ENCODE measurements at regions not wholly inside any gene's neighbourhood (a gene's known extent, or its start where the extent isn't known, plus 50 kb on each side); places are given as distances from the start of the nearest gene placed in this dataset.

- DNase-seq = no peak
These were observed 378.3 kb downstream of the MTRR start for GRCh38 chr5:8247049-8247899.

GRCh38 chr5:8253376-8253775 lies 384.4 kb downstream of the MTRR start:
- DNase-seq = no peak

- no peak for DNase-seq
These were observed 385.7 kb downstream of the MTRR start for GRCh38 chr5:8254674-8255073.

GRCh38 chr5:8258801-8259200 lies 389.9 kb downstream of the MTRR start:
- DNase-seq = no peak

GRCh38 chr5:8270246-8270645 lies 401.3 kb downstream of the MTRR start:
- DNase-seq = no peak

GRCh38 chr5:8280711-8281363 lies 411.9 kb downstream of the MTRR start:
- no peak for DNase-seq

GRCh38 chr5:8288334-8288733 lies 419.4 kb downstream of the MTRR start:
- DNase-seq = no peak

- DNase-seq = no peak
These were observed 420.1 kb downstream of the MTRR start for GRCh38 chr5:8288897-8289516.

- no peak for DNase-seq
These were observed 420.8 kb downstream of the MTRR start for GRCh38 chr5:8289779-8290178.

- DNase-seq = no peak
These were observed 421.8 kb downstream of the MTRR start for GRCh38 chr5:8290721-8291120.

GRCh38 chr5:8291641-8292040 lies 422.7 kb downstream of the MTRR start:
- no peak for DNase-seq

GRCh38 chr5:8295141-8295540 lies 426.2 kb downstream of the MTRR start:
- no peak for DNase-seq

- DNase-seq = no peak
These were observed 430.8 kb downstream of the MTRR start for GRCh38 chr5:8299716-8300115.

- no peak for DNase-seq
These were observed 435.4 kb downstream of the MTRR start for GRCh38 chr5:8304341-8304740.

GRCh38 chr5:8306288-8306896 lies 437.4 kb downstream of the MTRR start:
- DNase-seq = no peak

GRCh38 chr5:8314965-8315364 lies 446.0 kb downstream of the MTRR start:
- DNase-seq = no peak

GRCh38 chr5:8316608-8317280 lies 447.8 kb downstream of the MTRR start:
- no peak for DNase-seq

GRCh38 chr5:8317335-8317734 lies 448.4 kb downstream of the MTRR start:
- no peak for DNase-seq

- no peak for DNase-seq
These were observed 451.3 kb downstream of the MTRR start for GRCh38 chr5:8320244-8320643.

GRCh38 chr5:8321272-8321671 lies 452.3 kb downstream of the MTRR start:
- no peak for DNase-seq

GRCh38 chr5:8322484-8322883 lies 453.5 kb downstream of the MTRR start:
- no peak for DNase-seq

- DNase-seq = no peak
These were observed 458.1 kb downstream of the MTRR start for GRCh38 chr5:8327016-8327415.

GRCh38 chr5:8329773-8330172 lies 460.8 kb downstream of the MTRR start:
- no peak for DNase-seq

All from NCI-H1092 (cell line).